H9 (cell line): ENCODE measurements at regions not wholly inside any gene's neighbourhood (a gene's known extent, or its start where the extent isn't known, plus 50 kb on each side); places are given as distances from the start of the nearest gene placed in this dataset.

ENCODE experiments used
- DNase-seq: peaks from one replicate; pipeline ENCODE4 v3.0.0-alpha.2; 2017
- H2AFZ ChIP-seq: one replicate; pipeline ENCODE4 v1.6.1; 2013; ENCODE audit warnings: mild to moderate bottlenecking, low read length, control low read depth, moderate library complexity
- H2AK5ac ChIP-seq: 2 replicates; pipeline ENCODE4 v1.6.1; 2013; ENCODE audit warnings: low read length, control low read depth, mixed read lengths; ENCODE audit not compliant: insufficient read length
- H2BK120ac ChIP-seq: one replicate; pipeline ENCODE4 v1.6.1; 2013; ENCODE audit warnings: low read depth, mild to moderate bottlenecking, low read length, control low read depth, inconsistent platforms; ENCODE audit not compliant: poor library complexity, severe bottlenecking
- H2BK12ac ChIP-seq: 2 replicates; pipeline ENCODE4 v1.6.1; 2013; ENCODE audit warnings: low read length, control low read depth, mixed read lengths, low read depth; ENCODE audit not compliant: insufficient read length
- H2BK15ac ChIP-seq: 2 replicates; pipeline ENCODE4 v1.6.1; 2013; ENCODE audit warnings: low read depth, low read length, control low read depth
- H2BK20ac ChIP-seq: one replicate; pipeline ENCODE4 v1.6.1; 2013; ENCODE audit warnings: low read depth, mild to moderate bottlenecking, low read length, control low read depth, inconsistent platforms; ENCODE audit not compliant: poor library complexity, severe bottlenecking
- H2BK5ac ChIP-seq: 2 replicates; pipeline ENCODE4 v1.6.1; 2013; ENCODE audit warnings: low read length, control low read depth, mixed read lengths; ENCODE audit not compliant: insufficient read length
- H3K14ac ChIP-seq: 2 replicates; pipeline ENCODE4 v1.6.1; 2013; ENCODE audit warnings: low read length, control low read depth; ENCODE audit not compliant: insufficient read depth
- H3K18ac ChIP-seq: 2 replicates; pipeline ENCODE4 v1.6.1; 2013; ENCODE audit warnings: low read depth, mild to moderate bottlenecking, mixed read lengths, low read length, control low read depth; ENCODE audit not compliant: insufficient read length
- H3K23ac ChIP-seq: 2 replicates; pipeline ENCODE4 v1.6.1; 2013; ENCODE audit warnings: low read length, control low read depth, mixed read lengths, low read depth; ENCODE audit not compliant: insufficient read length
- H3K23me2 ChIP-seq: 2 replicates; pipeline ENCODE4 v1.6.1; 2013; ENCODE audit warnings: low read depth, mild to moderate bottlenecking, mixed read lengths, low read length, control low read depth; ENCODE audit not compliant: insufficient read length, poor library complexity, severe bottlenecking
- H3K27ac ChIP-seq: 2 replicates; pipeline ENCODE4 v1.5.1; 2013; ENCODE audit warnings: low read length, control low read depth, mixed read lengths, low read depth; ENCODE audit not compliant: insufficient read length
- H3K27me3 ChIP-seq: 2 replicates; pipeline ENCODE4 v1.6.1; 2013; ENCODE audit warnings: low read length, control low read depth, inconsistent platforms; ENCODE audit not compliant: insufficient read depth
- H3K4ac ChIP-seq: 2 replicates; pipeline ENCODE4 v1.6.1; 2013; ENCODE audit warnings: low read depth, mild to moderate bottlenecking, control low read depth, inconsistent platforms, low read length, moderate library complexity
- H3K4me1 ChIP-seq: 2 replicates; pipeline ENCODE4 v1.6.1; 2013; ENCODE audit warnings: low read length, control low read depth, inconsistent platforms; ENCODE audit not compliant: insufficient read depth
- H3K4me2 ChIP-seq: 2 replicates; pipeline ENCODE4 v1.6.1; 2013; ENCODE audit warnings: low read length, control low read depth, mixed read lengths; ENCODE audit not compliant: insufficient read length, insufficient read depth
- H3K56ac ChIP-seq: 2 replicates; pipeline ENCODE4 v1.6.1; 2013; ENCODE audit warnings: low read depth, mild to moderate bottlenecking, mixed read lengths, low read length, control low read depth; ENCODE audit not compliant: insufficient read length
- H3K79me1 ChIP-seq: 2 replicates; pipeline ENCODE4 v1.6.1; 2013; ENCODE audit warnings: low read depth, mild to moderate bottlenecking, moderate library complexity, low read length, control low read depth, inconsistent platforms; ENCODE audit not compliant: insufficient read depth, poor library complexity, severe bottlenecking
- H3K79me2 ChIP-seq: 2 replicates; pipeline ENCODE4 v1.6.1; 2013; ENCODE audit warnings: low read length, control low read depth, inconsistent platforms; ENCODE audit not compliant: insufficient read depth
- H3K9ac ChIP-seq: 2 replicates; pipeline ENCODE4 v1.6.1; 2013; ENCODE audit warnings: low read length, control low read depth, mixed read lengths; ENCODE audit not compliant: insufficient read length; ENCODE audit errors: extremely low read depth
- H3K9me3 ChIP-seq: one replicate; pipeline ENCODE4 v1.6.1; 2013; ENCODE audit warnings: low read depth, low read length, inconsistent platforms; ENCODE audit not compliant: control insufficient read depth
- H3T11ph ChIP-seq: one replicate; pipeline ENCODE4 v1.6.1; 2013; ENCODE audit warnings: mild to moderate bottlenecking, low read length, control low read depth, inconsistent platforms
- H4K20me1 ChIP-seq: one replicate; pipeline ENCODE4 v1.6.1; 2013; ENCODE audit not compliant: control insufficient read depth, insufficient read length, insufficient read depth
- H4K5ac ChIP-seq: 2 replicates; pipeline ENCODE4 v1.6.1; 2013; ENCODE audit warnings: low read depth, mild to moderate bottlenecking, mixed read lengths, low read length, control low read depth; ENCODE audit not compliant: insufficient read length
- H4K8ac ChIP-seq: replicated peaks from 2 replicates; pipeline ENCODE4 v1.6.1; 2013; ENCODE audit warnings: low read length, control low read depth, mixed read lengths, low read depth; ENCODE audit not compliant: insufficient read length
- H4K91ac ChIP-seq: 2 replicates; pipeline ENCODE4 v1.6.1; 2013; ENCODE audit warnings: low read depth, mild to moderate bottlenecking, moderate library complexity, mixed read lengths, low read length, control low read depth; ENCODE audit not compliant: insufficient read length
- H3K27ac Mint-ChIP-seq, 3 experiments: 2 replicates in 2 of 3; 3 replicates in 1 of 3; pipeline ENCODE4 v1.8.0; 2020 to 2021; ENCODE audit warnings: mixed read lengths in 3 of 3, mild to moderate bottlenecking in 1 of 3, moderate library complexity in 1 of 3
- H3K27me3 Mint-ChIP-seq: 2 replicates; pipeline ENCODE4 v1.8.0; 2021; ENCODE audit warnings: low read depth, mild to moderate bottlenecking, moderate library complexity, mixed read lengths
- H3K36me3 Mint-ChIP-seq, 3 experiments: 2 replicates in 2 of 3; 3 replicates in 1 of 3; pipeline ENCODE4 v1.8.0; 2020 to 2021; ENCODE audit warnings: low read depth in 3 of 3, mixed read lengths in 3 of 3; ENCODE audit not compliant: insufficient read depth in 1 of 3
- H3K4me1 Mint-ChIP-seq, 2 experiments: 2 replicates each; pipeline ENCODE4 v1.8.0; 2020; ENCODE audit warnings: mixed read lengths in 2 of 2
- H3K4me3 Mint-ChIP-seq, 2 experiments: 2 replicates in 1 of 2; 3 replicates in 1 of 2; pipeline ENCODE4 v1.8.0; 2020 to 2021; ENCODE audit warnings: mild to moderate bottlenecking in 2 of 2, mixed read lengths in 2 of 2, moderate library complexity in 1 of 2
- H3K9me3 Mint-ChIP-seq, 2 experiments: 2 replicates in 1 of 2; 3 replicates in 1 of 2; pipeline ENCODE4 v1.8.0; 2020; ENCODE audit warnings: mild to moderate bottlenecking in 2 of 2, mixed read lengths in 2 of 2, moderate library complexity in 1 of 2
- CTCF ChIP-seq: fragments of 200-600 bp; sonication (generic); conservative IDR thresholded peaks from 3 replicates; pipeline ENCODE4 v1.8.0; 2021; ENCODE audit warnings: antibody characterized with exemption, mild to moderate bottlenecking
- WGBS: extraction: QIAGEN DNeasy Blood & Tissue Kit; methylation state at CpG from one replicate; pipeline ENCODE4 v1.1.7; 2013; ENCODE audit warnings: missing lambda C conversion rate, low lambda C conversion rate, mixed read lengths; ENCODE audit not compliant: insufficient read length; ENCODE audit errors: extremely low coverage; 5-methylcytosine and 5-hydroxymethylcytosine counted together

DNA sequence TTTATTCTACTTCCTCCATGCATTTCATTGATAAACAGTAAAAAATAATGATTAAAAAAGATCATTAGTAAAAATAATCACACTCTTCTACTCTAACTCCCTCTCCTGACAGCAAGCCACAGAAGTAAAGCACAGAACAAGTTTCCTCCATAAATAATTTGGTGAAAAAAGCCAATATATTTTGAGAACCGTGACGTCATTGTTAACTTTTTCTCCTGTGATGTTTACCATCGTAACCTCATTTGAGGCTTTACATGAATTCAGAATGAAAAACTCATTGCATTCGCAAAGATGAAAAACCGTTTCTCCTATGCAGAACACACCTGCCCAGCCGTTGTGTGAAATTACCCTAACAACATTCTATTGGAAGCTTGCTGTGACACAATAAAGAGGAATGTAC, 120.7 kb downstream of the NSUN3 start:
- H3K27ac ChIP-seq = no peak overlapping the region
- H3K4me2 ChIP-seq = no peak overlapping the region

More for the DNA sequence above, 120.7 kb downstream of the NSUN3 start:
- H3K18ac ChIP-seq = no peak overlapping the region
- H3K23me2 ChIP-seq = no peaks in the 10 kb centered on the region
- H3K27me3 ChIP-seq = no peaks in the 10 kb centered on the region
- H3K9me3 Mint-ChIP-seq = no peaks in the 10 kb centered on the region
- no peak overlapping the region for H2BK20ac ChIP-seq
- H3K56ac ChIP-seq = no peak overlapping the region
- H4K8ac ChIP-seq = no peak overlapping the region
- no peak overlapping the region for H3K23ac ChIP-seq
- no peak for DNase-seq
- H3K36me3 Mint-ChIP-seq = no peaks in the 10 kb centered on the region
- H3K4me3 Mint-ChIP-seq = no peak overlapping the region
- no peaks in the 10 kb centered on the region for H3K4me1 Mint-ChIP-seq
- H3K79me2 ChIP-seq = no peaks in the 10 kb centered on the region
- no peak overlapping the region for H2AFZ ChIP-seq
- H3K9ac ChIP-seq = no peak overlapping the region
- no peaks in the 10 kb centered on the region for H3K79me1 ChIP-seq
- no peak overlapping the region for H3K27ac Mint-ChIP-seq
- no peak overlapping the region for H2BK120ac ChIP-seq
- H4K20me1 ChIP-seq = no peaks in the 10 kb centered on the region
- H2BK15ac ChIP-seq = no peak overlapping the region
- WGBS = no CpG with 5 or more reads among the region's 6 CpGs
- H3K4me1 ChIP-seq = no peaks in the 10 kb centered on the region
- no peak overlapping the region for H2AK5ac ChIP-seq
- H3K14ac ChIP-seq = no peak overlapping the region
- H2BK12ac ChIP-seq = no peak overlapping the region
- TF ChIP-seq CTCF = no peak
- no peaks in the 10 kb centered on the region for H3K27me3 Mint-ChIP-seq
- no peak overlapping the region for H3K4ac ChIP-seq
- no peak overlapping the region for H4K5ac ChIP-seq
- H2BK5ac ChIP-seq = no peak overlapping the region
- H4K91ac ChIP-seq = no peak overlapping the region
- H3T11ph ChIP-seq = no peak overlapping the region
- no peaks in the 10 kb centered on the region for H3K9me3 ChIP-seq
